CD14-positive monocyte (primary cell): ENCODE measurements at regions not wholly inside any gene's neighbourhood (a gene's known extent, or its start where the extent isn't known, plus 50 kb on each side); places are given as distances from the start of the nearest gene placed in this dataset.
"Not testable (repeated sequence)": the region's sequence is repeated elsewhere in the genome, so short reads cannot be mapped to it uniquely, and the experiment has no call there.

Source experiments
- DNase-seq, 3 donors: peaks; one replicate each; pipeline ENCODE4 v3.0.0-alpha.2; 2011 to 2022
- H2AFZ ChIP-seq: 2 replicates; pipeline ENCODE4 v1.6.0; 2012; ENCODE audit warnings: mild to moderate bottlenecking, low read depth, low read length, inconsistent platforms; ENCODE audit not compliant: insufficient read depth, poor library complexity, severe bottlenecking
- H3K27ac ChIP-seq, 2 donors: 1 replicate in 1 of 2; 2 replicates in 1 of 2; pipeline ENCODE4 v1.5.1; 2012 to 2013; ENCODE audit warnings: low read length in 2 of 2, control low read depth in 1 of 2, inconsistent platforms in 1 of 2, low read depth in 1 of 2, mild to moderate bottlenecking in 1 of 2
- H3K27me3 ChIP-seq, 2 donors: one replicate each; pipeline versions ENCODE4 v1.6.0 to v1.6.1; 2011 to 2013; ENCODE audit warnings: low read length in 2 of 2; ENCODE audit not compliant: control insufficient read depth in 2 of 2, insufficient read depth in 2 of 2
- H3K36me3 ChIP-seq, 2 donors: replicated peaks in 1 of 2; 1 replicate in 1 of 2; 2 replicates in 1 of 2; pipeline versions ENCODE4 v1.5.1 to v1.6.1; 2012 to 2013; ENCODE audit warnings: low read length in 2 of 2, control low read depth in 1 of 2, inconsistent platforms in 1 of 2, mild to moderate bottlenecking in 1 of 2; ENCODE audit not compliant: insufficient read depth in 2 of 2, control insufficient read depth in 1 of 2
- H3K4me1 ChIP-seq, 2 donors: 1 replicate in 1 of 2; 2 replicates in 1 of 2; pipeline versions ENCODE4 v1.5.1 to v1.6.1; 2012 to 2013; ENCODE audit warnings: low read length in 2 of 2, control low read depth in 1 of 2, inconsistent platforms in 1 of 2, mild to moderate bottlenecking in 1 of 2, moderate library complexity in 1 of 2; ENCODE audit not compliant: insufficient read depth in 2 of 2, control insufficient read depth in 1 of 2
- H3K4me2 ChIP-seq: replicated peaks from 2 replicates; pipeline ENCODE3; 2012; ENCODE audit warnings: low read length, moderate library complexity, mild to moderate bottlenecking; ENCODE audit not compliant: poor library complexity, severe bottlenecking; ENCODE audit errors: extremely low read depth
- H3K4me3 ChIP-seq, 3 experiments: fragments of 200-600 bp in 1 of 3; sonication (generic) in 1 of 3; replicated peaks in 1 of 3; 1 replicate in 2 of 3; 2 replicates in 1 of 3; pipeline ENCODE4 v1.5.1; 2011 to 2013; ENCODE audit warnings: low read length in 3 of 3, mild to moderate bottlenecking in 3 of 3, control low read depth in 2 of 3, low read depth in 2 of 3, inconsistent platforms in 1 of 3, moderate library complexity in 1 of 3
- H3K79me2 ChIP-seq: 2 replicates; pipeline ENCODE4 v1.6.0; 2012; ENCODE audit warnings: mild to moderate bottlenecking, control low read depth, inconsistent platforms, low read length, moderate library complexity; ENCODE audit not compliant: insufficient read depth
- H3K9ac ChIP-seq: 2 replicates; pipeline ENCODE4 v1.6.0; 2017; ENCODE audit warnings: low read length, mild to moderate bottlenecking; ENCODE audit not compliant: insufficient read depth, poor library complexity, severe bottlenecking
- H3K9me3 ChIP-seq, 2 donors: replicated peaks in 1 of 2; 1 replicate in 1 of 2; 2 replicates in 1 of 2; pipeline versions ENCODE4 v1.5.1 to v1.6.1; 2012 to 2013; ENCODE audit warnings: low read length in 2 of 2, control low read depth in 1 of 2; ENCODE audit not compliant: control insufficient read depth in 1 of 2, insufficient read depth in 1 of 2
- H4K20me1 ChIP-seq: 2 replicates; pipeline ENCODE4 v1.6.0; 2012; ENCODE audit warnings: mild to moderate bottlenecking, low read length, control low read depth, moderate library complexity; ENCODE audit not compliant: insufficient read depth
- H3K27ac Mint-ChIP-seq, 7 donors: one replicate each; pipeline ENCODE4 v1.8.0; 2020; ENCODE audit warnings: mild to moderate bottlenecking in 7 of 7, mixed read lengths in 7 of 7, moderate library complexity in 6 of 7, inconsistent platforms in 2 of 7
- H3K27me3 Mint-ChIP-seq, 3 donors: one replicate each; pipeline ENCODE4 v1.8.0; 2021 to 2022; ENCODE audit warnings: low read depth in 3 of 3, mild to moderate bottlenecking in 3 of 3, mixed read lengths in 3 of 3, moderate library complexity in 3 of 3, inconsistent platforms in 1 of 3
- H3K36me3 Mint-ChIP-seq, 2 donors: one replicate each; pipeline ENCODE4 v1.8.0; 2020; ENCODE audit warnings: mixed read lengths in 2 of 2, inconsistent platforms in 1 of 2, mild to moderate bottlenecking in 1 of 2
- H3K4me1 Mint-ChIP-seq: one replicate; pipeline ENCODE4 v1.8.0; 2020; ENCODE audit warnings: mild to moderate bottlenecking, mixed read lengths
- H3K4me3 Mint-ChIP-seq, 2 donors: one replicate each; pipeline ENCODE4 v1.8.0; 2020; ENCODE audit warnings: mild to moderate bottlenecking in 2 of 2, mixed read lengths in 2 of 2, moderate library complexity in 1 of 2
- H3K9me3 Mint-ChIP-seq, 7 donors: one replicate each; pipeline ENCODE4 v1.8.0; 2020 to 2022; ENCODE audit warnings: mixed read lengths in 7 of 7, mild to moderate bottlenecking in 6 of 7, moderate library complexity in 6 of 7, inconsistent platforms in 2 of 7
- WGBS: methylation state at CpG from one replicate; pipeline ENCODE4 v1.1.5; 2013; ENCODE audit warnings: missing lambda C conversion rate; ENCODE audit not compliant: insufficient coverage; 5-methylcytosine and 5-hydroxymethylcytosine counted together
- intact Hi-C, 2 donors: fragments of 100-400 bp; cut with micrococcal nuclease; formaldehyde crosslinking; loops; one replicate each; pipeline versions ENCODE4 v1.15.0 to v1.15.1; 2023

DNA sequence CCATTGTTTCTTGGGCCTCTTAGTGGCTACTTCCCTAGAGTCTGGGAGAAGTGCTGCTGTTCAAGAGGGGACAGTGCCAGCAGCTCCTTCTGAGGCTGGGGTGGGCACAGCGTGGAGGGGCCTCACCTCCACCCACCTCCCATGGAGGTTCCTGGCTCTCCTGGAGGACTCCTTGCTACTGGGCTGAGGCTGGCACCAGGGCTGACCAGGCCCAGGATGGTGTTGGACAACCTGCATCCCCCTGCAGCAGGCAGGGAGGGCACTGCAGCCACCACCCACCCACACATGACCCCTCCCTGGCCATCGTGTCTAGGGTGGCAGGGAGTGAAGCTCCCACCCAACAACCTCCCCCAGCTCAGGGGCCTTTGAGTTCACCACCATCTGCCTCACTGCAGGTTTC, 1549.3 kb upstream of the USP9Y start:
- H2AFZ ChIP-seq, H3K36me3 Mint-ChIP-seq, H3K4me3 ChIP-seq, DNase-seq, H3K4me2 ChIP-seq, H3K79me2 ChIP-seq, H3K9me3 Mint-ChIP-seq, H3K27me3 ChIP-seq, intact Hi-C loops, H3K4me3 Mint-ChIP-seq, H3K9ac ChIP-seq, H3K27ac Mint-ChIP-seq, H3K27me3 Mint-ChIP-seq, H3K36me3 ChIP-seq, H4K20me1 ChIP-seq, H3K4me1 ChIP-seq, H3K27ac ChIP-seq, H3K4me1 Mint-ChIP-seq: not testable (repeated sequence)
- H3K9me3 ChIP-seq: peaks cover 0 to 34% of the 10 kb centered on the region in 2 donors
- WGBS: no CpG with 5 or more reads among the region's 2 CpGs

GRCh38 chrY:11156100-11156499, 1544.9 kb upstream of the USP9Y start:
- H3K4me2 ChIP-seq, H3K9ac ChIP-seq, H3K79me2 ChIP-seq, H3K27ac ChIP-seq, H3K27me3 Mint-ChIP-seq, intact Hi-C loops, H3K36me3 ChIP-seq, H4K20me1 ChIP-seq, H3K27me3 ChIP-seq, H3K27ac Mint-ChIP-seq, H2AFZ ChIP-seq, H3K4me3 ChIP-seq, H3K4me1 ChIP-seq, DNase-seq, H3K36me3 Mint-ChIP-seq, H3K4me3 Mint-ChIP-seq, H3K4me1 Mint-ChIP-seq: not testable (repeated sequence)
- peaks cover 0 to 47% of the 10 kb centered on the region in 2 donors for H3K9me3 ChIP-seq
- H3K9me3 Mint-ChIP-seq: peaks cover 0 to 20% (median 2%) of the 10 kb centered on the region in 7 donors
- 49% methylated on average over 5 of the region's 21 CpGs for WGBS

DNA sequence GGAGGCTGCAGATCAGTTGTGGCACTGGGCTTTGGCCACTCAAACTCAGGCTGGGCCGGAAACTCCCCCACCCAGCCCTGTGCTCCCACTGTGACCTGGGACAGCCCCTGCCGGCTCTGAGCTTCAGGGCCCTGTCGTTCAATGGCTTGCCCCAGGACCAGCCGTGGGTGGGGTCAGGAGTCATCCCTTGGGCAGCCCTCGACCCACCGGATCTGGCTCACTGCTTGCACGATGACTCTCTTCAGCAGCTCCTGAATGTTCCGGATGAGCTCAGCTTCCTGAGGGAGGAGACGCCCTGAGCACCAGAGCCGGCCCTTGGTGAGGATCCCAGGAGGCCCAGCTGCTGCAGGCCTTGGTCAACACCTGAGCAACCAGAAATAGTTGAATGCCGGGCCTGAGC, 1544.2 kb upstream of the USP9Y start:
- H3K4me3 Mint-ChIP-seq, H4K20me1 ChIP-seq, H3K36me3 Mint-ChIP-seq, H3K27me3 Mint-ChIP-seq, H2AFZ ChIP-seq, H3K4me3 ChIP-seq, H3K79me2 ChIP-seq, H3K9ac ChIP-seq, H3K4me2 ChIP-seq, H3K36me3 ChIP-seq, H3K27me3 ChIP-seq, H3K4me1 ChIP-seq, H3K27ac Mint-ChIP-seq, H3K27ac ChIP-seq, intact Hi-C loops, H3K4me1 Mint-ChIP-seq, DNase-seq: not testable (repeated sequence)
- H3K9me3 Mint-ChIP-seq: peaks cover 0 to 20% (median under 1%) of the 10 kb centered on the region in 7 donors
- 100% methylated on average over 1 of the region's 11 CpGs for WGBS
- peaks cover 0 to 44% of the 10 kb centered on the region in 2 donors for H3K9me3 ChIP-seq

GRCh38 chrY:11177033-11177432, 1524.0 kb upstream of the USP9Y start:
- H3K27ac Mint-ChIP-seq, H3K4me3 ChIP-seq, H3K4me1 Mint-ChIP-seq, H3K27ac ChIP-seq, H3K27me3 Mint-ChIP-seq, H3K4me1 ChIP-seq, H4K20me1 ChIP-seq, H3K36me3 ChIP-seq, H3K27me3 ChIP-seq, DNase-seq, intact Hi-C loops, H3K4me2 ChIP-seq, H3K4me3 Mint-ChIP-seq, H2AFZ ChIP-seq, H3K9ac ChIP-seq, H3K36me3 Mint-ChIP-seq, H3K79me2 ChIP-seq, H3K9me3 Mint-ChIP-seq: not testable (repeated sequence)
- 62% methylated on average over 3 of the region's 5 CpGs for WGBS
- H3K9me3 ChIP-seq: peaks cover 0 to 29% of the 10 kb centered on the region in 2 donors
